ENCODE measurements at regions not wholly inside any gene's neighbourhood (a gene's known extent, or its start where the extent isn't known, plus 50 kb on each side); places are given as distances from the start of the nearest gene placed in this dataset.
"Not testable (repeated sequence)": the region's sequence is repeated elsewhere in the genome, so short reads cannot be mapped to it uniquely, and the experiment has no call there.

- no peak for DNase-seq (ENCODE audit: low spot score)
Observed at GRCh38 chrX:1140236-1140681, 72.2 kb downstream of the CRLF2 start.

GRCh38 chrX:1139185-1139500 lies 73.3 kb downstream of the CRLF2 start:
- DNase-seq (ENCODE audit: low spot score) = no peak

- DNase-seq (ENCODE audit: low spot score) = no peak
Observed at GRCh38 chrX:1138476-1139184, 73.8 kb downstream of the CRLF2 start.

GRCh38 chrX:1137531-1137930 lies 74.9 kb downstream of the CRLF2 start:
- no peak for DNase-seq (ENCODE audit: low spot score)

- not testable (repeated sequence) for DNase-seq (ENCODE audit: low spot score)
Observed at GRCh38 chrX:1136582-1136981, 75.9 kb downstream of the CRLF2 start.

- DNase-seq (ENCODE audit: low spot score) = no peak
Observed at GRCh38 chrX:1134976-1135375, 77.5 kb downstream of the CRLF2 start.

GRCh38 chrX:1134156-1134555 lies 78.3 kb downstream of the CRLF2 start:
- DNase-seq (ENCODE audit: low spot score) = no peak

- no peak for DNase-seq (ENCODE audit: low spot score)
Observed at GRCh38 chrX:1126738-1127137, 85.7 kb downstream of the CRLF2 start.

GRCh38 chrX:1124531-1124930 lies 87.9 kb downstream of the CRLF2 start:
- no peak for DNase-seq (ENCODE audit: low spot score)

- DNase-seq (ENCODE audit: low spot score) = not testable (repeated sequence)
Observed at GRCh38 chrX:1122851-1123250, 89.6 kb downstream of the CRLF2 start.

- no peak for DNase-seq (ENCODE audit: low spot score)
Observed at GRCh38 chrX:1119275-1119674, 93.2 kb downstream of the CRLF2 start.

- DNase-seq (ENCODE audit: low spot score) = no peak
Observed at GRCh38 chrX:1118572-1119199, 93.8 kb downstream of the CRLF2 start.

GRCh38 chrX:1115411-1115810 lies 97.0 kb downstream of the CRLF2 start:
- not testable (repeated sequence) for DNase-seq (ENCODE audit: low spot score)

GRCh38 chrX:1112321-1112720 lies 100.1 kb downstream of the CRLF2 start:
- DNase-seq (ENCODE audit: low spot score) = no peak

- DNase-seq (ENCODE audit: low spot score) = no peak
Observed at GRCh38 chrX:1111601-1112300, 100.7 kb downstream of the CRLF2 start.

GRCh38 chrX:1109580-1110119 lies 102.8 kb downstream of the CRLF2 start:
- no peak for DNase-seq (ENCODE audit: low spot score)

- no peak for DNase-seq (ENCODE audit: low spot score)
Observed at GRCh38 chrX:1108501-1109445, 103.7 kb downstream of the CRLF2 start.

- no peak for DNase-seq (ENCODE audit: low spot score)
Observed at GRCh38 chrX:1106478-1107210, 105.8 kb downstream of the CRLF2 start.

GRCh38 chrX:1105671-1106419 lies 106.6 kb downstream of the CRLF2 start:
- DNase-seq (ENCODE audit: low spot score) = no peak

GRCh38 chrX:1105031-1105430 lies 107.4 kb downstream of the CRLF2 start:
- not testable (repeated sequence) for DNase-seq (ENCODE audit: low spot score)
